ENCODE measurements at regions not wholly inside any gene's neighbourhood (a gene's known extent, or its start where the extent isn't known, plus 50 kb on each side); places are given as distances from the start of the nearest gene placed in this dataset.

GRCh38 chr1:198922638-198923430, 284.0 kb downstream of the PTPRC start:
- Mint-ChIP-seq H3K9me3 (ENCODE audit: unreplicated experiment) (no peaks in the 10 kb centered on the region), H3K4me1 (ENCODE audit: low read depth, unreplicated experiment) (no peaks in the 10 kb centered on the region), H3K4me3 (ENCODE audit: unreplicated experiment) (no peak overlapping the region), H3K27me3 (ENCODE audit: insufficient read depth, unreplicated experiment) (no peaks in the 10 kb centered on the region), H3K27ac (ENCODE audit: unreplicated experiment) (no peak overlapping the region), H3K36me3 (ENCODE audit: insufficient read depth, unreplicated experiment) (no peaks in the 10 kb centered on the region)
- no peak for TF ChIP-seq CTCF (IDR thresholded peaks at IDR 0.05; ENCODE audit: insufficient read depth in 1 of 2, low read depth in 1 of 2, low read length in 1 of 2, severe bottlenecking in 1 of 2, unreplicated experiment in 1 of 2)
- CTCF ChIA-PET, result no interaction called here
- Histone ChIP-seq H3K36me3 (ENCODE audit: control insufficient read depth, insufficient read depth, low read length) (no peaks in the 10 kb centered on the region), H3K4me1 (no peaks in the 10 kb centered on the region), H3K27me3 (replicated peaks; ENCODE audit: control insufficient read depth, insufficient read depth, low read length) (no peaks in the 10 kb centered on the region), H3K9me3 (no peaks in the 10 kb centered on the region), H3K4me3 (ENCODE audit: low read depth, low read length) (no peak overlapping the region)
- POLR2A ChIA-PET, result no interaction called here
- DNase-seq, result no peak
- BruUV-seq (replicated peaks), result no TSS peak
- intact Hi-C loops (cut with micrococcal nuclease; ENCODE audit: unreplicated experiment), result no loop called here

- DNase-seq, result no peak
- no peaks in the 10 kb centered on the region for H3K27me3 ChIP-seq (replicated peaks; ENCODE audit: control insufficient read depth, insufficient read depth, low read length)
- no peaks in the 10 kb centered on the region for H3K9me3 ChIP-seq
- intact Hi-C loops (cut with micrococcal nuclease; ENCODE audit: unreplicated experiment), result no loop called here
- Mint-ChIP-seq H3K27me3 (ENCODE audit: insufficient read depth, unreplicated experiment) (no peaks in the 10 kb centered on the region), H3K4me3 (ENCODE audit: unreplicated experiment) (no peak overlapping the region), H3K36me3 (ENCODE audit: insufficient read depth, unreplicated experiment) (no peaks in the 10 kb centered on the region), H3K4me1 (ENCODE audit: low read depth, unreplicated experiment) (peaks cover 1% of the 10 kb centered on the region), H3K9me3 (ENCODE audit: unreplicated experiment) (no peaks in the 10 kb centered on the region), H3K27ac (ENCODE audit: unreplicated experiment) (no peak overlapping the region)
- ChIA-PET CTCF (no interaction called here), POLR2A (no interaction called here)
- H3K4me3 ChIP-seq (ENCODE audit: low read depth, low read length), result no peak overlapping the region
- no TSS peak for BruUV-seq (replicated peaks)
- no peak for TF ChIP-seq CTCF (IDR thresholded peaks at IDR 0.05; ENCODE audit: insufficient read depth in 1 of 2, low read depth in 1 of 2, low read length in 1 of 2, severe bottlenecking in 1 of 2, unreplicated experiment in 1 of 2)
- peaks cover 9% of the 10 kb centered on the region for H3K4me1 ChIP-seq
- H3K36me3 ChIP-seq (ENCODE audit: control insufficient read depth, insufficient read depth, low read length), result no peaks in the 10 kb centered on the region
Observed at GRCh38 chr1:198923993-198924392, 285.2 kb downstream of the PTPRC start.

GRCh38 chr1:198925567-198925966, 286.7 kb downstream of the PTPRC start:
- H3K27me3 Mint-ChIP-seq (ENCODE audit: insufficient read depth, unreplicated experiment), result no peaks in the 10 kb centered on the region
- no TSS peak for BruUV-seq (replicated peaks)
- CTCF ChIA-PET, result no interaction called here

More at GRCh38 chr1:198925567-198925966, 286.7 kb downstream of the PTPRC start:
- H3K9me3 ChIP-seq, result no peaks in the 10 kb centered on the region
- no peak for DNase-seq
- Mint-ChIP-seq H3K36me3 (ENCODE audit: insufficient read depth, unreplicated experiment) (no peaks in the 10 kb centered on the region), H3K27ac (ENCODE audit: unreplicated experiment) (no peak overlapping the region), H3K4me3 (ENCODE audit: unreplicated experiment) (no peak overlapping the region), H3K9me3 (ENCODE audit: unreplicated experiment) (no peaks in the 10 kb centered on the region), H3K4me1 (ENCODE audit: low read depth, unreplicated experiment) (peaks cover 17% of the 10 kb centered on the region)
- no peaks in the 10 kb centered on the region for H3K27me3 ChIP-seq (replicated peaks; ENCODE audit: control insufficient read depth, insufficient read depth, low read length)
- intact Hi-C loops (cut with micrococcal nuclease; ENCODE audit: unreplicated experiment), result no loop called here
- H3K36me3 ChIP-seq (ENCODE audit: control insufficient read depth, insufficient read depth, low read length), result no peaks in the 10 kb centered on the region
- H3K4me1 ChIP-seq, result peaks cover 21% of the 10 kb centered on the region
- no peak overlapping the region for H3K4me3 ChIP-seq (ENCODE audit: low read depth, low read length)
- POLR2A ChIA-PET, result no interaction called here
- no peak for TF ChIP-seq CTCF (IDR thresholded peaks at IDR 0.05; ENCODE audit: insufficient read depth in 1 of 2, low read depth in 1 of 2, low read length in 1 of 2, severe bottlenecking in 1 of 2, unreplicated experiment in 1 of 2)

All from Caco-2 (cell line).